Smooth muscle cell (in vitro differentiated cells): ENCODE measurements at regions not wholly inside any gene's neighbourhood (a gene's known extent, or its start where the extent isn't known, plus 50 kb on each side); places are given as distances from the start of the nearest gene placed in this dataset.
A peak's percentile ranks its signal among the peaks of the same experiment; 100 is the strongest.

ENCODE experiments used
- DNase-seq: peaks from one replicate; lab custom pipeline; 2025; ENCODE audit not compliant: unreplicated experiment; lab: John Stamatoyannopoulos, UW
- H2AFZ ChIP-seq: fragments of 200-600 bp; sonication (generic); 2 replicates; pipeline ENCODE4 v1.6.0; 2016; ENCODE audit warnings: antibody characterized with exemption, low read depth, mild to moderate bottlenecking
- H3F3A ChIP-seq: fragments of 200-600 bp; sonication (generic); 2 replicates; pipeline ENCODE4 v1.6.0; 2017; ENCODE audit warnings: antibody characterized with exemption, low read depth
- H3K27ac ChIP-seq: fragments of 200-600 bp; sonication (generic); 2 replicates; pipeline ENCODE4 v1.5.1; 2016; ENCODE audit warnings: low read depth, mild to moderate bottlenecking
- H3K27me3 ChIP-seq: fragments of 200-600 bp; sonication (generic); 2 replicates; pipeline ENCODE4 v1.6.1; 2016; ENCODE audit warnings: low read depth, mild to moderate bottlenecking
- H3K36me3 ChIP-seq: fragments of 200-600 bp; sonication (generic); 2 replicates; pipeline ENCODE4 v1.5.1; 2016; ENCODE audit warnings: low read depth
- H3K4me1 ChIP-seq: fragments of 200-600 bp; sonication (generic); 2 replicates; pipeline ENCODE4 v1.5.1; 2016; ENCODE audit warnings: low read depth
- H3K4me2 ChIP-seq: fragments of 200-600 bp; sonication (generic); 2 replicates; pipeline ENCODE4 v1.6.0; 2016; ENCODE audit warnings: mild to moderate bottlenecking
- H3K4me3 ChIP-seq: fragments of 200-600 bp; sonication (generic); 2 replicates; pipeline ENCODE4 v1.5.1; 2016; ENCODE audit warnings: mild to moderate bottlenecking
- H3K79me2 ChIP-seq: fragments of 200-600 bp; sonication (generic); 2 replicates; pipeline ENCODE4 v1.6.0; 2016; ENCODE audit warnings: low read depth, mild to moderate bottlenecking
- H3K9ac ChIP-seq: fragments of 200-600 bp; sonication (generic); 2 replicates; pipeline ENCODE4 v1.6.0; 2016; ENCODE audit warnings: low read depth
- H3K9me3 ChIP-seq: fragments of 200-600 bp; sonication (generic); replicated peaks from 2 replicates; pipeline ENCODE4 v1.5.1; 2016; ENCODE audit warnings: low read depth
- H4K20me1 ChIP-seq: fragments of 200-600 bp; sonication (generic); 2 replicates; pipeline ENCODE4 v1.6.0; 2016; ENCODE audit warnings: low read depth
- CTCF ChIP-seq: fragments of 200-600 bp; sonication (generic); IDR thresholded peaks from 2 replicates; pipeline ENCODE4 v1.5.1; 2017; ENCODE audit warnings: borderline replicate concordance, mild to moderate bottlenecking, antibody characterized with exemption; ENCODE audit not compliant: insufficient read depth, poor library complexity, severe bottlenecking
- WGBS: methylation state at CpG from one replicate; pipeline ENCODE4 v1.1.7; 2016; ENCODE audit warnings: low lambda C conversion rate; 5-methylcytosine and 5-hydroxymethylcytosine counted together

- 86% methylated on average over 2 of the region's 2 CpGs for WGBS
- TF ChIP-seq CTCF = no peak
- no peaks in the 10 kb centered on the region for H3F3A ChIP-seq
- no peak for DNase-seq
- no peaks in the 10 kb centered on the region for H4K20me1 ChIP-seq
- H3K79me2 ChIP-seq = no peaks in the 10 kb centered on the region
- H3K27me3 ChIP-seq = no peaks in the 10 kb centered on the region
- H3K9ac ChIP-seq = no peak overlapping the region
- no peak overlapping the region for H3K4me3 ChIP-seq
- H3K4me2 ChIP-seq = no peak overlapping the region
- H2AFZ ChIP-seq = no peak overlapping the region
- no peak overlapping the region for H3K27ac ChIP-seq
- H3K9me3 ChIP-seq = no peaks in the 10 kb centered on the region
- H3K4me1 ChIP-seq = no peaks in the 10 kb centered on the region
- no peaks in the 10 kb centered on the region for H3K36me3 ChIP-seq
These were observed 572.9 kb downstream of the LTN1 start for GRCh38 chr21:28419811-28420210.

GRCh38 chr21:28418726-28419514 is 573.8 kb downstream of the LTN1 start:
- 43% methylated on average over 6 of the region's 6 CpGs for WGBS
- Histone ChIP-seq H2AFZ (no peak overlapping the region), H4K20me1 (no peaks in the 10 kb centered on the region), H3K79me2 (no peaks in the 10 kb centered on the region), H3K9ac (no peak overlapping the region), H3K4me3 (no peak overlapping the region), H3K9me3 (no peaks in the 10 kb centered on the region), H3K27me3 (no peaks in the 10 kb centered on the region), H3K27ac (peak overlapping the region; percentile 14), H3F3A (no peaks in the 10 kb centered on the region), H3K4me2 (no peak overlapping the region), H3K4me1 (no peaks in the 10 kb centered on the region), H3K36me3 (no peaks in the 10 kb centered on the region)
- no peak for TF ChIP-seq CTCF
- DNase-seq = no peak

- no peak overlapping the region for H3K4me2 ChIP-seq
- WGBS = 85% methylated on average over 2 of the region's 2 CpGs
- H3K4me1 ChIP-seq = no peaks in the 10 kb centered on the region
- no peaks in the 10 kb centered on the region for H3K9me3 ChIP-seq
- no peak overlapping the region for H3K27ac ChIP-seq
- no peak overlapping the region for H2AFZ ChIP-seq
- H3K79me2 ChIP-seq = no peaks in the 10 kb centered on the region
- H3K4me3 ChIP-seq = no peak overlapping the region
- DNase-seq = no peak
- H3F3A ChIP-seq = no peaks in the 10 kb centered on the region
- H3K9ac ChIP-seq = no peak overlapping the region
- no peaks in the 10 kb centered on the region for H3K36me3 ChIP-seq
- no peaks in the 10 kb centered on the region for H3K27me3 ChIP-seq
- no peak for TF ChIP-seq CTCF
- no peaks in the 10 kb centered on the region for H4K20me1 ChIP-seq
These were observed 582.4 kb downstream of the LTN1 start for GRCh38 chr21:28410256-28410655.

- no peaks in the 10 kb centered on the region for H3K9me3 ChIP-seq
- 64% methylated on average over 1 of the region's 1 CpG for WGBS
- no peak overlapping the region for H3K27ac ChIP-seq
- no peak overlapping the region for H3K4me2 ChIP-seq
- H3K36me3 ChIP-seq = no peaks in the 10 kb centered on the region
- DNase-seq = no peak
- H3F3A ChIP-seq = no peaks in the 10 kb centered on the region
- no peak overlapping the region for H3K4me3 ChIP-seq
- H3K27me3 ChIP-seq = no peaks in the 10 kb centered on the region
- no peak overlapping the region for H3K9ac ChIP-seq
- H3K4me1 ChIP-seq = no peaks in the 10 kb centered on the region
- H3K79me2 ChIP-seq = no peaks in the 10 kb centered on the region
- no peaks in the 10 kb centered on the region for H4K20me1 ChIP-seq
- TF ChIP-seq CTCF = no peak
- H2AFZ ChIP-seq = peak overlapping the region; percentile 54
These were observed 590.1 kb downstream of the LTN1 start for GRCh38 chr21:28402616-28402989.
